A673 (cell line): ENCODE measurements at regions not wholly inside any gene's neighbourhood (a gene's known extent, or its start where the extent isn't known, plus 50 kb on each side); places are given as distances from the start of the nearest gene placed in this dataset.
A peak's percentile ranks its signal among the peaks of the same experiment; 100 is the strongest.

Source experiments
- BruUV-seq: library from RNA; stranded (reverse); fragments of 400-500 nt; replicated peaks from 2 replicates; lab custom pipeline; 2021; lab: Mats Ljungman, UMichigan
- CTCF ChIA-PET: fragments of 300-600 bp; sonication (Branson Sonifier 250); formaldehyde crosslinking; loops from one replicate; lab custom pipeline; 2022; ENCODE audit warnings: antibody characterized with exemption; lab: Charles Lee
- POLR2A ChIA-PET: fragments of 300-600 bp; sonication (Branson Sonifier 250); formaldehyde crosslinking; loops from one replicate; lab custom pipeline; 2022; ENCODE audit warnings: antibody characterized with exemption; ENCODE audit not compliant: low non-redundant PET; lab: Charles Lee
- DNase-seq: peaks from one replicate; pipeline ENCODE4 v3.0.0-alpha.2; 2015; ENCODE audit warnings: low spot score
- H3K27ac ChIP-seq: fragments of 200-600 bp; sonication (generic); 2 replicates; pipeline ENCODE4 v1.5.1; 2016; ENCODE audit warnings: mixed run types, low read depth, mild to moderate bottlenecking, mixed read lengths, antibody characterized with exemption, low read length; ENCODE audit not compliant: poor library complexity, severe bottlenecking
- H3K27me3 ChIP-seq: fragments of 200-600 bp; sonication (generic); replicated peaks from 2 replicates; pipeline ENCODE4 v1.6.1; 2017; ENCODE audit warnings: mixed run types, low read depth, mild to moderate bottlenecking, mixed read lengths, antibody characterized with exemption, low read length; ENCODE audit not compliant: insufficient read depth, poor library complexity
- H3K36me3 ChIP-seq: fragments of 200-600 bp; sonication (generic); 2 replicates; pipeline ENCODE4 v1.6.1; 2016; ENCODE audit warnings: mixed run types, mild to moderate bottlenecking, mixed read lengths, antibody characterized with exemption, low read length; ENCODE audit not compliant: insufficient read depth, poor library complexity, severe bottlenecking
- H3K4me1 ChIP-seq: fragments of 200-600 bp; sonication (generic); 2 replicates; pipeline ENCODE4 v1.6.1; 2017; ENCODE audit warnings: mixed run types, mild to moderate bottlenecking, mixed read lengths, antibody characterized with exemption, low read length; ENCODE audit not compliant: insufficient read depth, poor library complexity, severe bottlenecking
- H3K4me3 ChIP-seq: fragments of 200-600 bp; sonication (generic); 2 replicates; pipeline ENCODE4 v1.5.1; 2016; ENCODE audit warnings: low read depth, mixed run types, mild to moderate bottlenecking, mixed read lengths, low read length; ENCODE audit not compliant: poor library complexity, severe bottlenecking
- H3K9me3 ChIP-seq: fragments of 200-600 bp; sonication (generic); 2 replicates; pipeline ENCODE4 v1.6.1; 2016; ENCODE audit warnings: mixed run types, low read depth, mild to moderate bottlenecking, mixed read lengths, antibody characterized with exemption, low read length; ENCODE audit not compliant: poor library complexity, severe bottlenecking
- CTCF ChIP-seq: fragments of 300-800, 200-600 bp; sonication (generic); conservative IDR thresholded peaks from 2 replicates; pipeline ENCODE4 v1.5.1; 2017; ENCODE audit warnings: low read depth, mild to moderate bottlenecking, antibody characterized with exemption, low read length, moderate library complexity, mixed read lengths
- EZH2 ChIP-seq: fragments of 200-600 bp; sonication (generic); IDR thresholded peaks from 2 replicates; pipeline ENCODE4 v1.6.1; 2017; ENCODE audit warnings: borderline replicate concordance, low read depth, mild to moderate bottlenecking, mixed read lengths, antibody characterized with exemption, low read length; ENCODE audit not compliant: poor library complexity, severe bottlenecking
- intact Hi-C: fragments of 100-400 bp; cut with micrococcal nuclease; formaldehyde crosslinking; loops from one replicate; pipeline ENCODE4 v1.10.0; 2022; ENCODE audit not compliant: unreplicated experiment

- ChIA-PET CTCF (no interaction called here), POLR2A (no interaction called here)
- no peak for DNase-seq
- H3K4me1 ChIP-seq: peaks cover 49% of the 10 kb centered on the region
- H3K4me3 ChIP-seq: no peak overlapping the region
- no TSS peak for BruUV-seq
- intact Hi-C loops: no loop called here
- TF ChIP-seq CTCF: no peak
- TF ChIP-seq EZH2: no peak
- no peak overlapping the region for H3K27ac ChIP-seq
- no peaks in the 10 kb centered on the region for H3K27me3 ChIP-seq
- no peaks in the 10 kb centered on the region for H3K9me3 ChIP-seq
- H3K36me3 ChIP-seq: no peaks in the 10 kb centered on the region
Measured at GRCh38 chr15:93299675-93300074, 210.7 kb upstream of the RGMA start.

GRCh38 chr15:93298901-93299300 is 209.9 kb upstream of the RGMA start:
- DNase-seq: peak; percentile 71
- CTCF ChIA-PET: no interaction called here
- no TSS peak for BruUV-seq
- H3K27ac ChIP-seq: no peak overlapping the region
- intact Hi-C loops: no loop called here
- no peaks in the 10 kb centered on the region for H3K9me3 ChIP-seq
- POLR2A ChIA-PET: no interaction called here
- no peak overlapping the region for H3K4me3 ChIP-seq
- no peaks in the 10 kb centered on the region for H3K27me3 ChIP-seq
- TF ChIP-seq CTCF (no peak), EZH2 (no peak)
- H3K4me1 ChIP-seq: peaks cover 53% of the 10 kb centered on the region
- H3K36me3 ChIP-seq: no peaks in the 10 kb centered on the region

GRCh38 chr15:93296759-93297500 is 207.9 kb upstream of the RGMA start:
- no peaks in the 10 kb centered on the region for H3K36me3 ChIP-seq
- peak overlapping the region; percentile 90 for H3K27ac ChIP-seq
- peaks cover 54% of the 10 kb centered on the region for H3K4me1 ChIP-seq
- peak; percentile 95 for DNase-seq
- no peak overlapping the region for H3K4me3 ChIP-seq
- POLR2A ChIA-PET: interaction anchor here (0.7 kb wide), 1 partner anchor 16 kb away, joined by 3 read pairs; no protein-coding TSS in a partner anchor
- CTCF ChIA-PET: no interaction called here
- TF ChIP-seq EZH2 (no peak), CTCF (no peak)
- no peaks in the 10 kb centered on the region for H3K27me3 ChIP-seq
- BruUV-seq: no TSS peak
- intact Hi-C loops: no loop called here
- no peaks in the 10 kb centered on the region for H3K9me3 ChIP-seq
